ENCODE measurements at regions not wholly inside any gene's neighbourhood (a gene's known extent, or its start where the extent isn't known, plus 50 kb on each side); places are given as distances from the start of the nearest gene placed in this dataset.

- Histone ChIP-seq H3K9me3 (no peaks in the 10 kb centered on the region), H3K4me3 (no peak overlapping the region), H3K27ac (no peak overlapping the region), H3K36me3 (no peaks in the 10 kb centered on the region), H3K4me1 (no peaks in the 10 kb centered on the region), H3K27me3 (no peaks in the 10 kb centered on the region)
- DNase-seq (ENCODE audit: low spot score in 2 of 2), result no peak
- TF ChIP-seq POLR2A (IDR thresholded peaks at IDR 0.05) (no peak), POLR2AphosphoS5 (IDR thresholded peaks at IDR 0.05) (no peak), CTCF (IDR thresholded peaks at IDR 0.05) (no peak)
- intact Hi-C loops (cut with DNase I; ENCODE audit: low total_unique reads), result no loop called here
Measured at GRCh38 chr7:85516675-85517074, 329.8 kb upstream of the SEMA3D start.

- intact Hi-C loops (cut with DNase I; ENCODE audit: low total_unique reads), result no loop called here
- no peaks in the 10 kb centered on the region for H3K9me3 ChIP-seq
- no peaks in the 10 kb centered on the region for H3K36me3 ChIP-seq
- no peak for DNase-seq (ENCODE audit: low spot score in 2 of 2)
- H3K27me3 ChIP-seq, result no peaks in the 10 kb centered on the region
- no peak overlapping the region for H3K27ac ChIP-seq
- H3K4me3 ChIP-seq, result no peak overlapping the region
- H3K4me1 ChIP-seq, result no peaks in the 10 kb centered on the region
- TF ChIP-seq POLR2A (IDR thresholded peaks at IDR 0.05), result no peak
- TF ChIP-seq CTCF (IDR thresholded peaks at IDR 0.05), result no peak
- no peak for TF ChIP-seq POLR2AphosphoS5 (IDR thresholded peaks at IDR 0.05)
Measured at GRCh38 chr7:85512790-85513189, 325.9 kb upstream of the SEMA3D start.

GRCh38 chr7:85510287-85510686, 323.4 kb upstream of the SEMA3D start:
- Histone ChIP-seq H3K9me3 (peaks cover 0 to under 1% of the 10 kb centered on the region in 2 donors), H3K27me3 (no peaks in the 10 kb centered on the region), H3K4me3 (no peak overlapping the region), H3K4me1 (no peaks in the 10 kb centered on the region), H3K27ac (no peak overlapping the region), H3K36me3 (no peaks in the 10 kb centered on the region)
- intact Hi-C loops (cut with DNase I; ENCODE audit: low total_unique reads), result no loop called here
- no peak for DNase-seq (ENCODE audit: low spot score in 2 of 2)
- TF ChIP-seq CTCF (IDR thresholded peaks at IDR 0.05) (no peak), POLR2AphosphoS5 (IDR thresholded peaks at IDR 0.05) (no peak), POLR2A (IDR thresholded peaks at IDR 0.05) (no peak)

- H3K27me3 ChIP-seq, result no peaks in the 10 kb centered on the region
- no peak overlapping the region for H3K4me3 ChIP-seq
- peaks cover 0 to 6% of the 10 kb centered on the region in 2 donors for H3K9me3 ChIP-seq
- H3K27ac ChIP-seq, result no peak overlapping the region
- intact Hi-C loops (cut with DNase I; ENCODE audit: low total_unique reads), result no loop called here
- no peaks in the 10 kb centered on the region for H3K36me3 ChIP-seq
- H3K4me1 ChIP-seq, result no peaks in the 10 kb centered on the region
- TF ChIP-seq POLR2AphosphoS5 (IDR thresholded peaks at IDR 0.05) (no peak), POLR2A (IDR thresholded peaks at IDR 0.05) (no peak), CTCF (IDR thresholded peaks at IDR 0.05) (no peak)
- DNase-seq (ENCODE audit: low spot score in 2 of 2), result no peak
Measured at GRCh38 chr7:85509476-85509875, 322.6 kb upstream of the SEMA3D start.

DNA sequence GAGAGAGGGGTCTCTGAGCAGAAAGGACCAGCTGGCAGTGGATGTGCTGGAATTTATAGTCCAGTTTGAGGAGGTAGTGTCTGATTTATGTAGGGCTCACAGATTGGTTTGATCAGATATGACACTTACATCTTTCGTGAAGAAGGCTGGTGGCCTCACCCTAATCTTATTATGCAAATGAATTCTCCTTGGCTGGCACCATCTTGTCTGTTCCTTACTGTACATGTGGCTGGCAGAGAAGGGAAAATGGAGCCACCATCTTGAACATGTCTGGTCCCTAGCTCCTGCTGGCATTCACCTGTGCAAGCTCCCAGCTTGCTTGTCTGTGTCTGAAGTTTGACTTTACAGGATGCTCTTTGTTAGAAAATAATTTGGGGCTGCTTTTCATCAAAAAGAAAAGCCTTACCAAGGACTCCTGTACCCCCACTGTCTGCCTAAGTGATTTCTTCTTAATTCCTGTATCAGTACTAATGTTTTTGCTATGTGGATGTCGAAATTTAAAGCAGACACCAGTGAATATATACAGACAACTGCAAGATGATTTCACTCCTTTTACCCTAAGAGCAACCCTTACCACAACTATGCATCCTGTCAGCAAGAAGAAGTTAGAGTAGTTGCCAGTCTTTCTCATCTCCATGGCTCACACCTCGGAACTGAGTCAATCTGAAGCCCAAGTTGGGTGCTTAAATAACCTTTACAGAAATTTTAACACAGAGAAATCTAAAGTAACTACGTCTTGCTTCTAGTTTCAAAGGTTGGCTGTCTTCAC, 322.0 kb upstream of the SEMA3D start:
- no peak for TF ChIP-seq POLR2AphosphoS5 (IDR thresholded peaks at IDR 0.05)
- no peak for TF ChIP-seq POLR2A (IDR thresholded peaks at IDR 0.05)
- TF ChIP-seq CTCF (IDR thresholded peaks at IDR 0.05), result no peak
- intact Hi-C loops (cut with DNase I; ENCODE audit: low total_unique reads), result no loop called here
- Histone ChIP-seq H3K36me3 (no peaks in the 10 kb centered on the region), H3K27ac (no peak overlapping the region), H3K4me3 (no peak overlapping the region), H3K27me3 (no peaks in the 10 kb centered on the region), H3K9me3 (peaks cover 0 to 6% of the 10 kb centered on the region in 2 donors), H3K4me1 (no peaks in the 10 kb centered on the region)
- DNase-seq (ENCODE audit: low spot score in 2 of 2), result no peak

Measured in breast epithelium (tissue), 4 donors.